Mucosa of descending colon (tissue), 3 donors: ENCODE measurements at regions not wholly inside any gene's neighbourhood (a gene's known extent, or its start where the extent isn't known, plus 50 kb on each side); places are given as distances from the start of the nearest gene placed in this dataset.

ENCODE experiments used
- ATAC-seq: fragments of 200-7000 bp; cut with Tn5 transposase; one replicate; pipeline ENCODE4 v1.9.1; 2020; ENCODE audit warnings: mild to moderate bottlenecking, moderate library complexity
- DNase-seq, 3 donors: peaks; one replicate each; pipeline ENCODE4 v3.0.0-alpha.2; 2020
- H3K36me3 ChIP-seq: fragments of 200-600 bp; one replicate; pipeline ENCODE4 v1.8.0; 2021; ENCODE audit warnings: low read depth, mild to moderate bottlenecking
- H3K4me1 ChIP-seq: fragments of 200-600 bp; one replicate; pipeline ENCODE4 v1.8.0; 2021; ENCODE audit warnings: low read depth, mild to moderate bottlenecking
- H3K4me3 ChIP-seq: fragments of 200-600 bp; one replicate; pipeline ENCODE4 v1.8.0; 2021; ENCODE audit warnings: mild to moderate bottlenecking
- H3K9me3 ChIP-seq: fragments of 200-600 bp; one replicate; pipeline ENCODE4 v1.8.0; 2021; ENCODE audit warnings: mild to moderate bottlenecking
- intact Hi-C, 2 donors: fragments of 100-400 bp; cut with DNase I in 1 of 2; cut with micrococcal nuclease in 1 of 2; formaldehyde crosslinking; loops; one replicate each; pipeline versions ENCODE4 v1.11.0 to v1.11.1; 2022; cut with DNase I, micrococcal nuclease
- TF ChIP-seq, protein P1 (sequence below): fragments of 200-600 bp; IDR thresholded peaks from one replicate; pipeline ENCODE4 v1.8.0; 2022; ENCODE audit warnings: antibody characterized with exemption, mild to moderate bottlenecking
- donor health status: DM: no; HTN: no; CAD: no; lungs with moderate emphysema.
- donor health status: DM: no; HTN: no; CAD: no.
- donor health status: DM: no; HTN: yes; CAD: no.

DNA sequence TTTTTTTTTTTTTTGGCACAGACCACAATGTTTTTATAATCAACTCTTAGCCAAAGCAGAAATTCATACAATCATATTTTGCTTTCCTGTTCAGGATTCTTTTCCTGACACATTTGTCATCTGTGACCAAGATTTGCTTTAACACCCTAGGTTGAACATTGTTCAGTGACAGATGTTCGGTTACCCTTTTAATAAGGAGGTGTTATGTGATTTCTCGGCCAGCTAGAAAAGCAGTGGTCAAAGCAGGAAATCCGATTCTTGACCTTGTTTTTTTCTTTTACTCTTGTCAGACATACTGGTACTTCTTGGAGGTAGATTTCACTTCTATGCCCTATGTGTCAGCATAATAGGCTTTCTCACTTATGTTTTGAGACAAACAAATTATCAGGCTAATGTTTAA is 335.3 kb upstream of the ACTBL2 start:
- intact Hi-C loops: no loop called here
- H3K4me1 ChIP-seq: no peaks in the 10 kb centered on the region
- ATAC-seq: no peak

DNA sequence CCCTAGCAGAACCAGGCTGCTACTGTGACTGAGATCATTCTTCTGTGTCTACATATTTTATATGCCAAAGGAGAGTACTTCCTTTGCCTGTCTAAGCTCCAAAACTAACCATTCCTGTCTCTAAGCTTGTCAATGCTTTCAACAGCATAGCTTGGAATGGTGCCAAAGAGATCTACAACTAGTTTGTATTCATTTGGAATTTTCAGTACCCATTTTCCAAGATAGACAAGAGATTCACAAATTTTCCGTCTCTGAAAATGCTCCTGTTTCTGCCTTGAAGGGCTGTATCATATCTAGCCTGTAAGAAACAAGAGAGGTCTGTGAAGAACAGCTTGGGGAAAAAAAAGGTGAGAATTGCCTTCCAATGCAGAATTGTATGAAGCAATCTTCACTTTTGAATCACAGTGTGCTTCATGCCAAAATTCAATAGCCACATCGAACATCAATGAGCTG is 334.4 kb upstream of the ACTBL2 start:
- Histone ChIP-seq H3K4me3 (no peak overlapping the region), H3K36me3 (no peaks in the 10 kb centered on the region), H3K4me1 (no peaks in the 10 kb centered on the region), H3K9me3 (no peaks in the 10 kb centered on the region)
- intact Hi-C loops: no loop called here
- DNase-seq (no peak), ATAC-seq (no peak)
- TF ChIP-seq, protein P1, sequence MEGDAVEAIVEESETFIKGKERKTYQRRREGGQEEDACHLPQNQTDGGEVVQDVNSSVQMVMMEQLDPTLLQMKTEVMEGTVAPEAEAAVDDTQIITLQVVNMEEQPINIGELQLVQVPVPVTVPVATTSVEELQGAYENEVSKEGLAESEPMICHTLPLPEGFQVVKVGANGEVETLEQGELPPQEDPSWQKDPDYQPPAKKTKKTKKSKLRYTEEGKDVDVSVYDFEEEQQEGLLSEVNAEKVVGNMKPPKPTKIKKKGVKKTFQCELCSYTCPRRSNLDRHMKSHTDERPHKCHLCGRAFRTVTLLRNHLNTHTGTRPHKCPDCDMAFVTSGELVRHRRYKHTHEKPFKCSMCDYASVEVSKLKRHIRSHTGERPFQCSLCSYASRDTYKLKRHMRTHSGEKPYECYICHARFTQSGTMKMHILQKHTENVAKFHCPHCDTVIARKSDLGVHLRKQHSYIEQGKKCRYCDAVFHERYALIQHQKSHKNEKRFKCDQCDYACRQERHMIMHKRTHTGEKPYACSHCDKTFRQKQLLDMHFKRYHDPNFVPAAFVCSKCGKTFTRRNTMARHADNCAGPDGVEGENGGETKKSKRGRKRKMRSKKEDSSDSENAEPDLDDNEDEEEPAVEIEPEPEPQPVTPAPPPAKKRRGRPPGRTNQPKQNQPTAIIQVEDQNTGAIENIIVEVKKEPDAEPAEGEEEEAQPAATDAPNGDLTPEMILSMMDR: no peak

More for the DNA sequence above, 335.3 kb upstream of the ACTBL2 start:
- H3K36me3 ChIP-seq: no peaks in the 10 kb centered on the region
- TF ChIP-seq, protein P1: no peak
- H3K4me3 ChIP-seq: no peak overlapping the region
- no peaks in the 10 kb centered on the region for H3K9me3 ChIP-seq
- no peak for DNase-seq

DNA sequence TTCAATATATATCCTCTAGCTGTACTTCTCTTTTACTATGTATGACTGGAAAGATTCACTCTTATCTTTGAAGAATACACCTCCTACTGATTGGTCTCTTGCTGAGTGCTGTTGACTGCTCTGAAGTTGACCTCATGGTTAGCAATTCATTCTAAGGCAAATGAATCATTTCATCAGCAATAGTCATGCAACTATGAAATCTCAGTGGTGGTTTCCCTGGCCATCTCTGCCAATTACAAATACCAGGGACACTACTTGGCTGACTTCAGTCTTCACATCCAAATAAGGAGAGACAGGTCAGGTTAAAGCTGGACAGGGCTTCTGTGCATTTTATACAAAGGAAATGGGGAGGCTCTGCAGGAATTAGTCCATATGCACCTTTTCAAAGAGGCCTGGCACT is 333.5 kb upstream of the ACTBL2 start:
- TF ChIP-seq, protein P1: no peak
- no peak overlapping the region for H3K4me3 ChIP-seq
- H3K9me3 ChIP-seq: no peaks in the 10 kb centered on the region
- H3K36me3 ChIP-seq: no peaks in the 10 kb centered on the region
- H3K4me1 ChIP-seq: no peaks in the 10 kb centered on the region
- no peak for ATAC-seq
- intact Hi-C loops: no loop called here
- no peak for DNase-seq

DNA sequence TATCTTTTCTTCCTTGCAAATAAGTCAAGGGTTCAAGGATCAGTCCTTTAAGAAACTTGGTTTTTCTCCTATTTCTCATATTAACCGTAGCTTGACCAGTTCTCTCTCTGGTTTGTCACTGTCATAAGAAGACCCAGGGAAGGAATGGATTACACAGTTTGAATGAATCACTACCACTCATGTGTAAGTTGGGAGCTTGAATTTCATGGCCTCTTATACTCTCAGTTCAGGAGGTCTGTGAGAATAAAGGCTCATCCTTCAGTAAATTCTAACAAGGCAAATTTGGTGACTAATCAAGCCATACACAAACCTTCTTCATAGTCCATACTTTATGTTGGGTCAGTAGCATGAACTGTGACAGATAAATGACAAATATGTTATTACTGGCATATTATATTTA is 323.1 kb upstream of the ACTBL2 start:
- no peak for DNase-seq
- TF ChIP-seq, protein P1: no peak
- no peak overlapping the region for H3K4me3 ChIP-seq
- intact Hi-C loops: no loop called here
- H3K36me3 ChIP-seq: no peaks in the 10 kb centered on the region
- H3K9me3 ChIP-seq: no peaks in the 10 kb centered on the region
- ATAC-seq: no peak
- H3K4me1 ChIP-seq: no peaks in the 10 kb centered on the region

DNA sequence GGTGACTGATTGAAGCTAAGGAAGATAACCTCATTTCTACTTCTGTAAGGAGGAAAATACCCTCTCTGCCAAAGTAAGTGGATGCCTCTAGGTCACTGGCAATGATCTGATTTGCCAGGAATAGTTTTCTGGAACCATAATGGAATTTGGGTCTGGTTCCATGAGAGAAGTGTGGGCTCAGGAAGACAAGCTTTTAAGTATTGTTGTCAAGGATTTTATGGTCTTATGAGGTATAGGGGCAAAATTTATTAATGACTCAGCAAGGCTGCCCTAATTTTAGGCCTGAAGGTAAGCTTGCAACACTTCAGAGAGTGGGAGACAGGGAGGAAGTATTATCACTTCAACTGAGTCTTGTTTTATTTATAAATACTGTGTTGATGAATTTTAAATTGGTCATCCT is 322.6 kb upstream of the ACTBL2 start:
- TF ChIP-seq, protein P1: no peak
- no peaks in the 10 kb centered on the region for H3K9me3 ChIP-seq
- H3K4me1 ChIP-seq: no peaks in the 10 kb centered on the region
- no peak overlapping the region for H3K4me3 ChIP-seq
- ATAC-seq (no peak), DNase-seq (no peak)
- intact Hi-C loops: no loop called here
- H3K36me3 ChIP-seq: no peaks in the 10 kb centered on the region

DNA sequence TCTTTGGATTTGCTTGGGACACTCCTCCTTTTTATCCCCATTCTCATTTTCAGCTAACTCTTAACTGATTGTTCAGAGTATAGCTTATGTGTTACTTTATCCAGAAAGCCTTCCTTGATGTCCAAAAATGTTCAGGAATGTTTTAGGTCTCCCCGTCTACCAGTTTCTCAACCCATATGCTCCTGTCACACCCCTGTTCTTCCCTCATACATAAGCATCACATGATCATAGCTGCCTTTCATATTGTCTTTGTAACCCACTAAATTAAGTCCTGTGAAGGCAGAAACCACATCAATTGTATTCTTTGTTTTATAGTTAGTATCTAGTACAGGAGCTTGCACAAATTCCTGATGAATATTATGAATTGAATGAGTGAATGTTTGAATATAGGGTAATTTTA is 321.9 kb upstream of the ACTBL2 start:
- intact Hi-C loops: no loop called here
- ATAC-seq: no peak
- H3K36me3 ChIP-seq: no peaks in the 10 kb centered on the region

More for the DNA sequence above, 321.9 kb upstream of the ACTBL2 start:
- TF ChIP-seq, protein P1: no peak
- no peaks in the 10 kb centered on the region for H3K9me3 ChIP-seq
- no peak for DNase-seq
- no peaks in the 10 kb centered on the region for H3K4me1 ChIP-seq
- H3K4me3 ChIP-seq: no peak overlapping the region
